ENCODE measurements at regions not wholly inside any gene's neighbourhood (a gene's known extent, or its start where the extent isn't known, plus 50 kb on each side); places are given as distances from the start of the nearest gene placed in this dataset.

GRCh38 chr17:70875729-70876310 is 706.5 kb downstream of the KCNJ2 start:
- DNase-seq (ENCODE audit: low spot score), result no peak

GRCh38 chr17:70878879-70879278 is 709.5 kb downstream of the KCNJ2 start:
- no peak for DNase-seq (ENCODE audit: low spot score)

- no peak for DNase-seq (ENCODE audit: low spot score)
Measured at GRCh38 chr17:70879401-70879800, 710.1 kb downstream of the KCNJ2 start.

- DNase-seq (ENCODE audit: low spot score), result no peak
Measured at GRCh38 chr17:70881093-70881492, 711.8 kb downstream of the KCNJ2 start.

GRCh38 chr17:70882504-70882903 is 713.2 kb downstream of the KCNJ2 start:
- DNase-seq (ENCODE audit: low spot score), result no peak

- no peak for DNase-seq (ENCODE audit: low spot score)
Measured at GRCh38 chr17:70886648-70887047, 717.3 kb downstream of the KCNJ2 start.

- DNase-seq (ENCODE audit: low spot score), result no peak
Measured at GRCh38 chr17:70888324-70888723, 719.0 kb downstream of the KCNJ2 start.

- DNase-seq (ENCODE audit: low spot score), result no peak
Measured at GRCh38 chr17:70891306-70891705, 722.0 kb downstream of the KCNJ2 start.

GRCh38 chr17:70892527-70892926 is 723.2 kb downstream of the KCNJ2 start:
- DNase-seq (ENCODE audit: low spot score), result no peak

- no peak for DNase-seq (ENCODE audit: low spot score)
Measured at GRCh38 chr17:70896843-70897242, 727.5 kb downstream of the KCNJ2 start.

- no peak for DNase-seq (ENCODE audit: low spot score)
Measured at GRCh38 chr17:70897446-70897845, 728.1 kb downstream of the KCNJ2 start.

GRCh38 chr17:70901870-70902269 is 732.5 kb downstream of the KCNJ2 start:
- no peak for DNase-seq (ENCODE audit: low spot score)

- no peak for DNase-seq (ENCODE audit: low spot score)
Measured at GRCh38 chr17:70905796-70906195, 736.5 kb downstream of the KCNJ2 start.

GRCh38 chr17:70906808-70907207 is 737.5 kb downstream of the KCNJ2 start:
- no peak for DNase-seq (ENCODE audit: low spot score)

GRCh38 chr17:70912716-70913485 is 743.6 kb downstream of the KCNJ2 start:
- no peak for DNase-seq (ENCODE audit: low spot score)

GRCh38 chr17:70916469-70916868 is 747.1 kb downstream of the KCNJ2 start:
- no peak for DNase-seq (ENCODE audit: low spot score)

- no peak for DNase-seq (ENCODE audit: low spot score)
Measured at GRCh38 chr17:70919241-70919640, 749.9 kb downstream of the KCNJ2 start.

- DNase-seq (ENCODE audit: low spot score), result no peak
Measured at GRCh38 chr17:70920416-70920815, 751.1 kb downstream of the KCNJ2 start.

- no peak for DNase-seq (ENCODE audit: low spot score)
Measured at GRCh38 chr17:70922268-70922667, 752.9 kb downstream of the KCNJ2 start.

GRCh38 chr17:70924776-70925175 is 755.4 kb downstream of the KCNJ2 start:
- DNase-seq (ENCODE audit: low spot score), result no peak

GRCh38 chr17:70929226-70929625 is 759.9 kb downstream of the KCNJ2 start:
- DNase-seq (ENCODE audit: low spot score), result no peak

GRCh38 chr17:70934231-70934630 is 764.9 kb downstream of the KCNJ2 start:
- no peak for DNase-seq (ENCODE audit: low spot score)

GRCh38 chr17:70934835-70935234 is 765.5 kb downstream of the KCNJ2 start:
- DNase-seq (ENCODE audit: low spot score), result no peak

- no peak for DNase-seq (ENCODE audit: low spot score)
Measured at GRCh38 chr17:70936724-70937123, 767.4 kb downstream of the KCNJ2 start.

All from hematopoietic multipotent progenitor cell treated with erythropoietin and hydrocortisone succinate and interleukin-3 and kit ligand, for 15 days (in vitro differentiated cells).